Liver (tissue), 3 donors: ENCODE measurements at regions not wholly inside any gene's neighbourhood (a gene's known extent, or its start where the extent isn't known, plus 50 kb on each side); places are given as distances from the start of the nearest gene placed in this dataset.

Source experiments
- CTCF ChIP-seq: fragments of 150-350 bp; IDR thresholded peaks from 2 replicates; pipeline ENCODE4 v1.5.1; 2017; ENCODE audit warnings: improper control_type of control experiment, low read depth, low read length; ENCODE audit not compliant: missing input control
- RAD21 ChIP-seq, 2 donors: IDR thresholded peaks; 2 replicates each; pipeline ENCODE4 v1.6.1; 2016; ENCODE audit warnings: antibody characterized with exemption in 2 of 2, mild to moderate bottlenecking in 2 of 2
- TAF1 ChIP-seq: conservative IDR thresholded peaks from 2 replicates; pipeline ENCODE4 v1.6.1; 2016; ENCODE audit warnings: antibody characterized with exemption, mild to moderate bottlenecking
- ZBTB33 ChIP-seq: IDR thresholded peaks from 2 replicates; pipeline ENCODE4 v1.6.1; 2016; ENCODE audit warnings: antibody characterized with exemption
- donor health status: healthy.
- donor health status: healthy.

- TF ChIP-seq CTCF, result no peak
- no peak for TF ChIP-seq RAD21 (IDR thresholded peaks at IDR 0.05)
- TF ChIP-seq TAF1, result no peak
- TF ChIP-seq ZBTB33, result no peak
Observed at GRCh38 chr16:65313936-65314626, 192.2 kb upstream of the CDH11 start.
